GM21723 (cell line): ENCODE measurements at regions not wholly inside any gene's neighbourhood (a gene's known extent, or its start where the extent isn't known, plus 50 kb on each side); places are given as distances from the start of the nearest gene placed in this dataset.
"Not testable (repeated sequence)": the region's sequence is repeated elsewhere in the genome, so short reads cannot be mapped to it uniquely, and the experiment has no call there.

Source experiments
- ATAC-seq: cut with Tn5 transposase; IDR thresholded peaks from one replicate; pipeline ENCODE4 v1.9.1; 2021; ENCODE audit warnings: mild to moderate bottlenecking, moderate library complexity; ENCODE audit not compliant: unreplicated experiment

- ATAC-seq: no peak
Measured at GRCh38 chr2:33949371-33949770, 350.3 kb upstream of the FAM98A start.

- no peak for ATAC-seq
Measured at GRCh38 chr2:33946193-33946592, 347.1 kb upstream of the FAM98A start.

GRCh38 chr2:33933203-33933602, 334.1 kb upstream of the FAM98A start:
- ATAC-seq: no peak

GRCh38 chr2:33931164-33931563, 332.1 kb upstream of the FAM98A start:
- ATAC-seq: no peak

GRCh38 chr2:33929467-33929866, 330.4 kb upstream of the FAM98A start:
- ATAC-seq: peak; percentile 88

GRCh38 chr2:33927756-33928155, 328.7 kb upstream of the FAM98A start:
- ATAC-seq: no peak

- ATAC-seq: no peak
Measured at GRCh38 chr2:33925311-33925710, 326.2 kb upstream of the FAM98A start.

GRCh38 chr2:33924586-33925169, 325.6 kb upstream of the FAM98A start:
- no peak for ATAC-seq

GRCh38 chr2:33917252-33917651, 318.2 kb upstream of the FAM98A start:
- ATAC-seq: no peak

- no peak for ATAC-seq
Measured at GRCh38 chr2:33913071-33913616, 314.0 kb upstream of the FAM98A start.

- no peak for ATAC-seq
Measured at GRCh38 chr2:33911327-33911726, 312.2 kb upstream of the FAM98A start.

- ATAC-seq: no peak
Measured at GRCh38 chr2:33909945-33910695, 311.0 kb upstream of the FAM98A start.

GRCh38 chr2:33907866-33908265, 308.8 kb upstream of the FAM98A start:
- no peak for ATAC-seq

- ATAC-seq: not testable (repeated sequence)
Measured at GRCh38 chr2:33906129-33906528, 307.0 kb upstream of the FAM98A start.

GRCh38 chr2:33904801-33905200, 305.7 kb upstream of the FAM98A start:
- no peak for ATAC-seq

GRCh38 chr2:33903701-33904100, 304.6 kb upstream of the FAM98A start:
- no peak for ATAC-seq

GRCh38 chr2:33903215-33903614, 304.1 kb upstream of the FAM98A start:
- no peak for ATAC-seq

GRCh38 chr2:33900610-33901009, 301.5 kb upstream of the FAM98A start:
- ATAC-seq: no peak

- no peak for ATAC-seq
Measured at GRCh38 chr2:33897741-33898140, 298.6 kb upstream of the FAM98A start.

- ATAC-seq: no peak
Measured at GRCh38 chr2:33893824-33894223, 294.7 kb upstream of the FAM98A start.

GRCh38 chr2:33891616-33892015, 292.5 kb upstream of the FAM98A start:
- ATAC-seq: no peak

GRCh38 chr2:33890686-33891085, 291.6 kb upstream of the FAM98A start:
- ATAC-seq: no peak
